ENCODE measurements at regions not wholly inside any gene's neighbourhood (a gene's known extent, or its start where the extent isn't known, plus 50 kb on each side); places are given as distances from the start of the nearest gene placed in this dataset.

DNA sequence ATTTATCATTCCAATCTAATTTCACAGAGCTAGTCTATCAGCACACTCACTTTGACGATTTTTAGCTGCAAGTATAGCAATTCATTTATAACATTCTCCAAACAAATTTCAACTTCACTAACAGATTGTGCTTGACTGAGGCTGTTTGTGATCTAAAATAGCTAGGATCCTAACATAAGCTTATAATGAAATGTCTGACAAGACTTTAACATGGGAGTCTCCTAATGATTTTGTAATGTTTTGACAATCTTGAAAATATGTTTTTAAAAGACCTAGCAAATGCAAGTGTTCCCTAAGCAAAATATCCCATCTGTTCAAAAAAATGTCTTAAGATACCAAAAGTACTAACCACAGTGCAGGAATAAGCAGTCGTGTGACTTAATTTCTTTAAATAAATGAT, 889.5 kb upstream of the SPRY2 start:
- TF ChIP-seq, protein P1, sequence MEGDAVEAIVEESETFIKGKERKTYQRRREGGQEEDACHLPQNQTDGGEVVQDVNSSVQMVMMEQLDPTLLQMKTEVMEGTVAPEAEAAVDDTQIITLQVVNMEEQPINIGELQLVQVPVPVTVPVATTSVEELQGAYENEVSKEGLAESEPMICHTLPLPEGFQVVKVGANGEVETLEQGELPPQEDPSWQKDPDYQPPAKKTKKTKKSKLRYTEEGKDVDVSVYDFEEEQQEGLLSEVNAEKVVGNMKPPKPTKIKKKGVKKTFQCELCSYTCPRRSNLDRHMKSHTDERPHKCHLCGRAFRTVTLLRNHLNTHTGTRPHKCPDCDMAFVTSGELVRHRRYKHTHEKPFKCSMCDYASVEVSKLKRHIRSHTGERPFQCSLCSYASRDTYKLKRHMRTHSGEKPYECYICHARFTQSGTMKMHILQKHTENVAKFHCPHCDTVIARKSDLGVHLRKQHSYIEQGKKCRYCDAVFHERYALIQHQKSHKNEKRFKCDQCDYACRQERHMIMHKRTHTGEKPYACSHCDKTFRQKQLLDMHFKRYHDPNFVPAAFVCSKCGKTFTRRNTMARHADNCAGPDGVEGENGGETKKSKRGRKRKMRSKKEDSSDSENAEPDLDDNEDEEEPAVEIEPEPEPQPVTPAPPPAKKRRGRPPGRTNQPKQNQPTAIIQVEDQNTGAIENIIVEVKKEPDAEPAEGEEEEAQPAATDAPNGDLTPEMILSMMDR (IDR thresholded peaks at IDR 0.05), result no peak
- TF ChIP-seq POLR2A (IDR thresholded peaks at IDR 0.05), result no peak
